ENCODE measurements at regions not wholly inside any gene's neighbourhood (a gene's known extent, or its start where the extent isn't known, plus 50 kb on each side); places are given as distances from the start of the nearest gene placed in this dataset.

GRCh38 chr10:94276140-94276539, 86.6 kb downstream of the NOC3L start:
- peak overlapping the region in 3 of 4 donors; percentile 13 to 65 (median 49) for H3K27ac ChIP-seq

GRCh38 chr10:94277450-94277849, 85.3 kb downstream of the NOC3L start:
- intact Hi-C loops (cut with DNase I): no loop called here
- no peaks in the 10 kb centered on the region for H3K27me3 ChIP-seq
- H3K36me3 ChIP-seq (replicated peaks in 1 of 2; ENCODE audit: insufficient read depth in 1 of 2, low read depth in 2 of 2): no peaks in the 10 kb centered on the region
- H3K9me3 ChIP-seq: no peaks in the 10 kb centered on the region
- H3K4me1 ChIP-seq: peaks cover 64% of the 10 kb centered on the region
- WGBS, 2 donors: 31 to 53% methylated on average over 6 of the region's 6 CpGs
- peak; percentile 25 to 47 (median 38) for DNase-seq
- TF ChIP-seq POLR2A (IDR thresholded peaks at IDR 0.05) (no peak), CTCF (IDR thresholded peaks at IDR 0.05) (no peak)
- ATAC-seq: peak; percentile 60
- H3K4me3 ChIP-seq: no peak overlapping the region
- peak overlapping the region in 3 of 4 donors; percentile 40 to 65 (median 57) for H3K27ac ChIP-seq

More at GRCh38 chr10:94276140-94276539, 86.6 kb downstream of the NOC3L start:
- H3K36me3 ChIP-seq (replicated peaks in 1 of 2; ENCODE audit: insufficient read depth in 1 of 2, low read depth in 2 of 2): no peaks in the 10 kb centered on the region
- H3K4me1 ChIP-seq: peaks cover 64% of the 10 kb centered on the region
- H3K27me3 ChIP-seq: no peaks in the 10 kb centered on the region
- ATAC-seq (peak; percentile 20), DNase-seq (no peak)
- no peak overlapping the region for H3K4me3 ChIP-seq
- 17 to 23% methylated on average over 3 of the region's 3 CpGs for WGBS, 2 donors
- intact Hi-C loops (cut with DNase I): no loop called here
- TF ChIP-seq POLR2A (IDR thresholded peaks at IDR 0.05) (no peak), CTCF (IDR thresholded peaks at IDR 0.05) (no peak)
- H3K9me3 ChIP-seq: no peaks in the 10 kb centered on the region

GRCh38 chr10:94279835-94280709, 82.7 kb downstream of the NOC3L start:
- H3K4me3 ChIP-seq: no peak overlapping the region
- intact Hi-C loops (cut with DNase I): no loop called here
- H3K4me1 ChIP-seq: peaks cover 42% of the 10 kb centered on the region
- no peaks in the 10 kb centered on the region for H3K9me3 ChIP-seq
- peaks cover 0 to 2% of the 10 kb centered on the region in 2 donors for H3K36me3 ChIP-seq (replicated peaks in 1 of 2; ENCODE audit: insufficient read depth in 1 of 2, low read depth in 2 of 2)
- WGBS, 2 donors: 49 to 51% methylated on average over 14 of the region's 14 CpGs
- H3K27ac ChIP-seq: no peak overlapping the region
- H3K27me3 ChIP-seq: no peaks in the 10 kb centered on the region
- ATAC-seq: peak; percentile 77
- peak; percentile 38 to 62 (median 57) for DNase-seq
- peak; percentile 73 to 87 (median 76) for TF ChIP-seq CTCF (IDR thresholded peaks at IDR 0.05)
- no peak for TF ChIP-seq POLR2A (IDR thresholded peaks at IDR 0.05)

GRCh38 chr10:94281654-94282053, 81.1 kb downstream of the NOC3L start:
- no peaks in the 10 kb centered on the region for H3K9me3 ChIP-seq
- WGBS, 2 donors: 93 to 94% methylated on average over 5 of the region's 5 CpGs
- intact Hi-C loops (cut with DNase I): no loop called here
- ATAC-seq: no peak
- no peak overlapping the region for H3K27ac ChIP-seq
- DNase-seq: no peak
- no peaks in the 10 kb centered on the region for H3K27me3 ChIP-seq
- H3K4me1 ChIP-seq: peaks cover 26% of the 10 kb centered on the region
- H3K4me3 ChIP-seq: no peak overlapping the region
- no peak for TF ChIP-seq CTCF (IDR thresholded peaks at IDR 0.05)
- TF ChIP-seq POLR2A (IDR thresholded peaks at IDR 0.05): no peak
- peaks cover 0 to 2% of the 10 kb centered on the region in 2 donors for H3K36me3 ChIP-seq (replicated peaks in 1 of 2; ENCODE audit: insufficient read depth in 1 of 2, low read depth in 2 of 2)

All from body of pancreas (tissue), 4 donors.